ENCODE measurements at regions not wholly inside any gene's neighbourhood (a gene's known extent, or its start where the extent isn't known, plus 50 kb on each side); places are given as distances from the start of the nearest gene placed in this dataset.

DNA sequence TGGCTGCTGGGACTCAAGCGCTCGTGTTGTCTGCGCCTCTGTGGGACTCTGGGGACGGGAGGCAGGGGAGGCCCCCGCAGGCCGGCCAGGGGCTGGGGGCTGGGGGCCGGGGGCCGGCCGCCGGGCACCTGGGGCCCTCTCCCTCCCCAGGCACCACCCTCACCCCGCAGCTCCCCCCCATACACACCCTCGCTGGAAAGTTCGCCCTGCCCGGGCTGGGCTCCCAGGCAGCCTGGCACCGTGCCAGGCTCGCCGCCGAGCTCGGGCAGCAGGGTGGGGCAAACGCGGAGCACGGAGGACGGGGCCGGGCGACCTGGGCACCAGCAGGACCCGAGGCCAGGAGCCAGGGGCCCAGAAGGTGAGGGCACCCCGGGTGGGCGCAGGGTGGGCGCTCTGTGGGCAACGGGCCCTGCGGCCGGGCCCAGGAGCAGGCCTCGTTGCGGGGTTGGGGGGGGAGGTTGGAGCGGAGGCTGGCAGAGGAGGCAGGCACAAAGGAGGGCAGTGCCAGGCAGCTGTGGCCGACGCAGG, 76.7 kb upstream of the WNT7B start:
- Histone ChIP-seq H3K9ac (ENCODE audit: low read depth, low read length, poor library complexity, severe bottlenecking) (peak overlapping the region; percentile 98), H3K36me3 (ENCODE audit: insufficient read depth, low read length) (no peaks in the 10 kb centered on the region), H2AFZ (ENCODE audit: low read length) (no peak overlapping the region), H3K9me3 (ENCODE audit: insufficient read depth, low read depth, low read length) (no peaks in the 10 kb centered on the region), H3K9me2 (replicated peaks; ENCODE audit: low read depth, low read length) (no peaks in the 10 kb centered on the region), H3K4me2 (ENCODE audit: low read depth, low read length, poor library complexity, severe bottlenecking) (peak overlapping the region; percentile 89), H3K4me3 (ENCODE audit: low read length, poor library complexity, severe bottlenecking) (peak overlapping the region; percentile 84), H3K4me1 (ENCODE audit: insufficient read depth, low read length, poor library complexity, severe bottlenecking) (peaks cover 77% of the 10 kb centered on the region), H3K79me2 (ENCODE audit: insufficient read depth, low read length) (peaks cover 96% of the 10 kb centered on the region), H3F3A (ENCODE audit: low read depth) (0 out of 2 replicates have a peak, but pooled peaks cover 3% of the 10 kb centered on the region), H3K27me3 (ENCODE audit: insufficient read depth, low read length, poor library complexity, severe bottlenecking) (no peaks in the 10 kb centered on the region), H4K20me1 (ENCODE audit: insufficient read depth, low read length, poor library complexity, severe bottlenecking) (no peaks in the 10 kb centered on the region)
- no peak for TF ChIP-seq EZH2phosphoT487 (IDR thresholded peaks at IDR 0.05; ENCODE audit: borderline replicate concordance)
- TF ChIP-seq, protein P1, sequence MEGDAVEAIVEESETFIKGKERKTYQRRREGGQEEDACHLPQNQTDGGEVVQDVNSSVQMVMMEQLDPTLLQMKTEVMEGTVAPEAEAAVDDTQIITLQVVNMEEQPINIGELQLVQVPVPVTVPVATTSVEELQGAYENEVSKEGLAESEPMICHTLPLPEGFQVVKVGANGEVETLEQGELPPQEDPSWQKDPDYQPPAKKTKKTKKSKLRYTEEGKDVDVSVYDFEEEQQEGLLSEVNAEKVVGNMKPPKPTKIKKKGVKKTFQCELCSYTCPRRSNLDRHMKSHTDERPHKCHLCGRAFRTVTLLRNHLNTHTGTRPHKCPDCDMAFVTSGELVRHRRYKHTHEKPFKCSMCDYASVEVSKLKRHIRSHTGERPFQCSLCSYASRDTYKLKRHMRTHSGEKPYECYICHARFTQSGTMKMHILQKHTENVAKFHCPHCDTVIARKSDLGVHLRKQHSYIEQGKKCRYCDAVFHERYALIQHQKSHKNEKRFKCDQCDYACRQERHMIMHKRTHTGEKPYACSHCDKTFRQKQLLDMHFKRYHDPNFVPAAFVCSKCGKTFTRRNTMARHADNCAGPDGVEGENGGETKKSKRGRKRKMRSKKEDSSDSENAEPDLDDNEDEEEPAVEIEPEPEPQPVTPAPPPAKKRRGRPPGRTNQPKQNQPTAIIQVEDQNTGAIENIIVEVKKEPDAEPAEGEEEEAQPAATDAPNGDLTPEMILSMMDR (conservative IDR thresholded peaks at IDR 0.05; ENCODE audit: low read length), result no peak

DNA sequence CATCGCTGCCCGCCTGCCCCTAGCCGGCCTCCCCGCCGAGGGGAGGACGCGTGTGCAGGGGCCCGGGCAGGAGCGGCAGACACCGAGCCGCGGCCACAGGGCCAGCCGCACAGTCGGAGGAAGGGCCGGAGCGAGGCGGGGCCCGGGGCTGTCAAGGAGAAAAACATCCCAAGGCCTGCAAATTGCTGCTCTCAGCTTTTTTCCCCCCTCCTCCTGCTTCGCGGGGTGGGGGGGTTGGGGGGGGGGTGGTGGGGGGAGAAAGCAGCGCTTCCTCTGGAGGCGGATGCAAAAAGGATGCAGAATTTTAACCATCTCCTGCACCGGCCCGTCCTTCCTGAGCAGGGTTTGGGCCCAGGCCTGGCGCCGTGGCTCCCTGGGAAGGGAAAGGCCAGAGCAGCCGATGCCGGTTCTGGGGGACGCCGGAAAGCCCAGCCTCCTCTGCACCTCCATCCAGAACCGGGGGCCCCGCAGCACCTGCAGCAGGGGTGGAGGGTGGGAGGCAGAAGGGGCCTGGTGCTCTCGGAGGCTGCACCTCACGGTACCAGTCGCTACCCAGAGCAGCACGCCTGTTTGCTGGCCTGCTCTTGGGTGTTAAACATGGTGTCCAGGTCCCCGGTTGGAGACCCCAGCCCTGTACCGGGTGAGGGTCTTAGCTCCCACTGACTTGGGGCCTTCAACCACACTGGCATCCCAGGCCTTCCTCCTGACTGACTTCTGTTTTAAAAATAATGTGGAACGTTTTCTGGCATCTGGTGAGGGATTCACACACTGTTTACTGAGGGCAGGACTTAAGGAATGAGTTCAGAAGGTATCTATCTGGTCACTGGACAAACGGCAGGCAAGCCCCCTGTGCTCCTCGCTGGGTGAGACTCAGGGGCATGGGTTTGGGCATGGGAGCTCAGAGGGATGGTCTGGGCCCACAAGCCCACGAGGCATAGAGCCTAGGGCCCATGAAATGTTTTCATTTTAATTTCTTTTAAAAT, 77.4 kb upstream of the WNT7B start:
- Histone ChIP-seq H3K79me2 (ENCODE audit: insufficient read depth, low read length) (peaks cover 96% of the 10 kb centered on the region), H2AFZ (ENCODE audit: low read length) (no peak overlapping the region)

DNA sequence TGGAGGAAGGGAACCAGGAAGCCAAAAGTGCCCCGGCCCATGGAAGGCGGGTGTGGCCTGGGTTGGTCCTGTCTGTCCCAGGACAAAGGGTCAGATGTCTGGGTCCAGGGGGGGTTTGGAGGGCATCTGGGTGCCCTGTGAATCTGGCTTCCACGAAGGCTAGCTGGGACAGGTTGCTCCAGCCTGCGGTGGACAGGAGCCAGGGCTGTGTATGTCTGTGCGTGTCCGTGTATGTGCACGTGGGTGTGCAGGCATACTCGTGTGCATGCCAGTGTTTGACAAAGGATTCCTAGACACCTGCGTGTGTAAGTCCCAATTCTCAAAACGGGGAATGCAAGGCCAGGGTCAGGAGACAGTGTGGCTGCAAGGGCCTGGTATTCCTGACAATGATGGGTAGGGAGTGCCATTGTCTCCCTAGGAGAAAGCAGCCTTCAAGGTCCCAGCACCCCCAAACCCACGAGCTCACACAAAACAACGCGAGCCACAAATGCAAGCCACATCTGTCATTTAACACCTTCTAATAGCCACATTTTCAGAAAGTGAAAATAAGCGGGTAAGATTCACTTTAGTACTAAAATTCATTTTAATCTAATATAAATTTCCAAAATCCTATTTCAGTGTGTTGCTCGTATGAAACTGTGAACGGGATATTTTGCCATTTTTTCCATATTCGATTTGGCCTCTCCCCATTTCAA, 78.4 kb upstream of the WNT7B start:
- H2AFZ ChIP-seq (ENCODE audit: low read length), result no peak overlapping the region
- H3K79me2 ChIP-seq (ENCODE audit: insufficient read depth, low read length), result peaks cover 96% of the 10 kb centered on the region
- peak overlapping the region; percentile 84 for H3K4me3 ChIP-seq (ENCODE audit: low read length, poor library complexity, severe bottlenecking)
- no peaks in the 10 kb centered on the region for H3K36me3 ChIP-seq (ENCODE audit: insufficient read depth, low read length)
- peaks cover 75% of the 10 kb centered on the region for H3K4me1 ChIP-seq (ENCODE audit: insufficient read depth, low read length, poor library complexity, severe bottlenecking)
- peak overlapping the region; percentile 81 for H3K4me2 ChIP-seq (ENCODE audit: low read depth, low read length, poor library complexity, severe bottlenecking)
- H3K9ac ChIP-seq (ENCODE audit: low read depth, low read length, poor library complexity, severe bottlenecking), result peak overlapping the region; percentile 98
- 0 out of 2 replicates have a peak, but pooled peaks cover 3% of the 10 kb centered on the region for H3F3A ChIP-seq (ENCODE audit: low read depth)
- no peaks in the 10 kb centered on the region for H3K9me2 ChIP-seq (replicated peaks; ENCODE audit: low read depth, low read length)
- no peaks in the 10 kb centered on the region for H3K27me3 ChIP-seq (ENCODE audit: insufficient read depth, low read length, poor library complexity, severe bottlenecking)
- H4K20me1 ChIP-seq (ENCODE audit: insufficient read depth, low read length, poor library complexity, severe bottlenecking), result no peaks in the 10 kb centered on the region
- no peaks in the 10 kb centered on the region for H3K9me3 ChIP-seq (ENCODE audit: insufficient read depth, low read depth, low read length)
- TF ChIP-seq, protein P1 (conservative IDR thresholded peaks at IDR 0.05; ENCODE audit: low read length), result no peak
- TF ChIP-seq EZH2phosphoT487 (IDR thresholded peaks at IDR 0.05; ENCODE audit: borderline replicate concordance), result no peak

More for the DNA sequence above, 77.4 kb upstream of the WNT7B start:
- Histone ChIP-seq H3F3A (ENCODE audit: low read depth) (0 out of 2 replicates have a peak, but pooled peaks cover 3% of the 10 kb centered on the region), H3K4me1 (ENCODE audit: insufficient read depth, low read length, poor library complexity, severe bottlenecking) (peaks cover 79% of the 10 kb centered on the region), H3K27me3 (ENCODE audit: insufficient read depth, low read length, poor library complexity, severe bottlenecking) (no peaks in the 10 kb centered on the region), H3K9ac (ENCODE audit: low read depth, low read length, poor library complexity, severe bottlenecking) (peak overlapping the region; percentile 98), H3K4me2 (ENCODE audit: low read depth, low read length, poor library complexity, severe bottlenecking) (peak overlapping the region; percentile 89), H3K9me2 (replicated peaks; ENCODE audit: low read depth, low read length) (no peaks in the 10 kb centered on the region), H3K36me3 (ENCODE audit: insufficient read depth, low read length) (no peaks in the 10 kb centered on the region), H4K20me1 (ENCODE audit: insufficient read depth, low read length, poor library complexity, severe bottlenecking) (no peaks in the 10 kb centered on the region), H3K4me3 (ENCODE audit: low read length, poor library complexity, severe bottlenecking) (peak overlapping the region; percentile 84), H3K9me3 (ENCODE audit: insufficient read depth, low read depth, low read length) (no peaks in the 10 kb centered on the region)
- no peak for TF ChIP-seq EZH2phosphoT487 (IDR thresholded peaks at IDR 0.05; ENCODE audit: borderline replicate concordance)
- TF ChIP-seq, protein P1 (conservative IDR thresholded peaks at IDR 0.05; ENCODE audit: low read length), result no peak
